Ovary (tissue), 3 donors: ENCODE measurements at regions not wholly inside any gene's neighbourhood (a gene's known extent, or its start where the extent isn't known, plus 50 kb on each side); places are given as distances from the start of the nearest gene placed in this dataset.

ENCODE experiments used
- EP300 ChIP-seq: sonication (generic); formaldehyde crosslinking; IDR thresholded peaks from one replicate; pipeline ENCODE4 v1.6.1; 2017; ENCODE audit warnings: antibody characterized with exemption
- POLR2A ChIP-seq: fragments of 450-650 bp; IDR thresholded peaks from one replicate; pipeline ENCODE4 v1.6.1; 2017; ENCODE audit warnings: antibody characterized with exemption, mild to moderate bottlenecking, moderate library complexity
- TF ChIP-seq, protein P1 (sequence below), 3 donors: fragments of 450-650 bp in 2 of 3; fragments of 200-600 bp in 1 of 3; IDR thresholded peaks; one replicate each; pipeline versions ENCODE4 v1.5.1 to v1.8.0; 2016 to 2022; ENCODE audit warnings: antibody characterized with exemption in 3 of 3, mild to moderate bottlenecking in 1 of 3
- donor health status: DM: no; HTN: no; CAD: no.

DNA sequence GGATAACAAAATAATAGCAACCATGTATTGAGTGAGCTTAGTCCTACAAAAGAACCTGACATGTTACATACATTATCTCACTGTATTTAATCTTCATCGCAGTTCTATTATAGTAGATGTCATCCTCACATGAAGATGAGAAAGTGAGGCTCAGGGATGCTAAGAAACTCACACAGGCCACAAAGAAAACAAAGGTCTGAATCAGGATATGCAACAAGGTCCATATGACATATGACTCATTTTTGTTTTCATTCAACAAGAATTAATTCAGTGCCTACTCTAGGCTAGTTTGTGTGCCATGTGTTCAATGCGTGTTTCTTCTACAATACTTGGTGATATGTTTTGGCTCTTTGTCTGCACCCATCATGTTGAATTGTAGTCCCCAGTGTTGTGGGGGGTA, 219.7 kb upstream of the EPHA4 start:
- TF ChIP-seq, protein P1, sequence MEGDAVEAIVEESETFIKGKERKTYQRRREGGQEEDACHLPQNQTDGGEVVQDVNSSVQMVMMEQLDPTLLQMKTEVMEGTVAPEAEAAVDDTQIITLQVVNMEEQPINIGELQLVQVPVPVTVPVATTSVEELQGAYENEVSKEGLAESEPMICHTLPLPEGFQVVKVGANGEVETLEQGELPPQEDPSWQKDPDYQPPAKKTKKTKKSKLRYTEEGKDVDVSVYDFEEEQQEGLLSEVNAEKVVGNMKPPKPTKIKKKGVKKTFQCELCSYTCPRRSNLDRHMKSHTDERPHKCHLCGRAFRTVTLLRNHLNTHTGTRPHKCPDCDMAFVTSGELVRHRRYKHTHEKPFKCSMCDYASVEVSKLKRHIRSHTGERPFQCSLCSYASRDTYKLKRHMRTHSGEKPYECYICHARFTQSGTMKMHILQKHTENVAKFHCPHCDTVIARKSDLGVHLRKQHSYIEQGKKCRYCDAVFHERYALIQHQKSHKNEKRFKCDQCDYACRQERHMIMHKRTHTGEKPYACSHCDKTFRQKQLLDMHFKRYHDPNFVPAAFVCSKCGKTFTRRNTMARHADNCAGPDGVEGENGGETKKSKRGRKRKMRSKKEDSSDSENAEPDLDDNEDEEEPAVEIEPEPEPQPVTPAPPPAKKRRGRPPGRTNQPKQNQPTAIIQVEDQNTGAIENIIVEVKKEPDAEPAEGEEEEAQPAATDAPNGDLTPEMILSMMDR (IDR thresholded peaks at IDR 0.05): no peak
- TF ChIP-seq POLR2A (no peak), EP300 (no peak)
